GM23338 (cell line): ENCODE measurements at regions not wholly inside any gene's neighbourhood (a gene's known extent, or its start where the extent isn't known, plus 50 kb on each side); places are given as distances from the start of the nearest gene placed in this dataset.

Source experiments
- ATAC-seq: fragments of 200-7000 bp; cut with Tn5 transposase; 3 replicates; pipeline ENCODE4 v1.9.1; 2020
- DNase-seq: peaks from one replicate; pipeline ENCODE4 v3.0.0-alpha.2; 2015; ENCODE audit warnings: low spot score
- H2AFZ ChIP-seq: fragments of 200-600 bp; sonication (generic); 2 replicates; pipeline ENCODE4 v1.8.0; 2016; ENCODE audit warnings: antibody characterized with exemption, mild to moderate bottlenecking, moderate library complexity
- H3F3A ChIP-seq: fragments of 200-600 bp; sonication (generic); replicated peaks from 2 replicates; pipeline ENCODE4 v1.8.0; 2017; ENCODE audit warnings: antibody characterized with exemption, mixed run types, low read depth
- H3K27ac ChIP-seq: fragments of 200-600 bp; sonication (generic); 2 replicates; pipeline ENCODE4 v1.6.1; 2016; ENCODE audit warnings: low read depth
- H3K27me3 ChIP-seq: fragments of 200-600 bp; sonication (generic); 2 replicates; pipeline ENCODE4 v1.8.0; 2016; ENCODE audit warnings: mild to moderate bottlenecking, mixed run types, moderate library complexity; ENCODE audit not compliant: insufficient read depth
- H3K36me3 ChIP-seq: fragments of 200-600 bp; sonication (generic); 2 replicates; pipeline ENCODE4 v1.8.0; 2016; ENCODE audit warnings: mild to moderate bottlenecking; ENCODE audit not compliant: insufficient read depth
- H3K4me1 ChIP-seq: fragments of 200-600 bp; sonication (generic); 2 replicates; pipeline ENCODE4 v1.8.0; 2016; ENCODE audit warnings: mild to moderate bottlenecking, moderate library complexity; ENCODE audit not compliant: insufficient read depth
- H3K4me2 ChIP-seq: fragments of 200-600 bp; sonication (generic); 2 replicates; pipeline ENCODE4 v1.7.1; 2017; ENCODE audit warnings: mixed run types
- H3K4me3 ChIP-seq: fragments of 200-600 bp; sonication (generic); 2 replicates; pipeline ENCODE4 v1.6.1; 2016; ENCODE audit warnings: mixed run types
- H3K79me2 ChIP-seq: fragments of 200-600 bp; sonication (generic); replicated peaks from 2 replicates; pipeline ENCODE4 v1.8.0; 2017; ENCODE audit warnings: mild to moderate bottlenecking; ENCODE audit not compliant: insufficient read depth
- H3K9me2 ChIP-seq: fragments of 200-600 bp; sonication (generic); 2 replicates; pipeline ENCODE4 v1.8.0; 2017; ENCODE audit not compliant: insufficient read depth
- H4K20me1 ChIP-seq: fragments of 200-600 bp; sonication (generic); replicated peaks from 2 replicates; pipeline ENCODE4 v1.8.0; 2017; ENCODE audit warnings: mild to moderate bottlenecking; ENCODE audit not compliant: insufficient read depth
- H3K27ac Mint-ChIP-seq: 2 replicates; pipeline ENCODE4 v1.8.0; 2020; ENCODE audit warnings: inconsistent platforms, mild to moderate bottlenecking, moderate library complexity, mixed read lengths
- H3K27me3 Mint-ChIP-seq: 3 replicates; pipeline ENCODE4 v1.8.0; 2022; ENCODE audit warnings: low read depth, mild to moderate bottlenecking, moderate library complexity, mixed read lengths, inconsistent platforms; ENCODE audit not compliant: insufficient read depth, poor library complexity
- H3K36me3 Mint-ChIP-seq: 3 replicates; pipeline ENCODE4 v1.8.0; 2021; ENCODE audit warnings: low read depth, mild to moderate bottlenecking, inconsistent platforms, moderate library complexity, mixed read lengths
- H3K4me1 Mint-ChIP-seq: 3 replicates; pipeline ENCODE4 v1.8.0; 2020; ENCODE audit warnings: mild to moderate bottlenecking, inconsistent platforms, mixed read lengths
- H3K4me3 Mint-ChIP-seq: 3 replicates; pipeline ENCODE4 v1.8.0; 2021; ENCODE audit warnings: moderate library complexity, mild to moderate bottlenecking, inconsistent platforms, mixed read lengths
- H3K9me3 Mint-ChIP-seq: 3 replicates; pipeline ENCODE4 v1.8.0; 2020; ENCODE audit warnings: moderate library complexity, mild to moderate bottlenecking, inconsistent platforms, mixed read lengths
- CREB1 ChIP-seq: fragments of 250-450 bp; sonication (Bioruptor Pico); IDR thresholded peaks from 2 replicates; pipeline ENCODE4 v1.5.0; 2020; ENCODE audit warnings: low read depth, mild to moderate bottlenecking, moderate library complexity
- ETS1 ChIP-seq: IDR thresholded peaks from 2 replicates; pipeline ENCODE4 v1.6.1; 2016; ENCODE audit warnings: antibody characterized with exemption
- EZH2 ChIP-seq: fragments of 200-600 bp; sonication (generic); IDR thresholded peaks from one replicate; pipeline ENCODE4 v1.8.0; 2017; ENCODE audit warnings: antibody characterized with exemption, mild to moderate bottlenecking, low read depth; ENCODE audit not compliant: unreplicated experiment
- EZH2phosphoT487 ChIP-seq: fragments of 200-600 bp; sonication (generic); IDR thresholded peaks from one replicate; pipeline ENCODE4 v1.8.1; 2018; ENCODE audit warnings: antibody characterized with exemption; ENCODE audit not compliant: unreplicated experiment
- JUNB ChIP-seq: IDR thresholded peaks from one replicate; pipeline ENCODE4 v1.6.1; 2016; ENCODE audit warnings: antibody characterized with exemption; ENCODE audit not compliant: unreplicated experiment
- NANOG ChIP-seq: IDR thresholded peaks from 2 replicates; pipeline ENCODE4 v1.6.1; 2016; ENCODE audit warnings: antibody characterized with exemption, borderline replicate concordance
- POLR2AphosphoS5 ChIP-seq: IDR thresholded peaks from 2 replicates; pipeline ENCODE4 v1.6.1; 2016; ENCODE audit warnings: antibody characterized with exemption, low read depth
- STAT1 ChIP-seq: IDR thresholded peaks from one replicate; pipeline ENCODE4 v1.6.1; 2016; ENCODE audit warnings: antibody characterized with exemption; ENCODE audit not compliant: unreplicated experiment
- ZNF462 ChIP-seq: fragments of 250-450 bp; sonication (Bioruptor Pico); IDR thresholded peaks from 2 replicates; pipeline ENCODE4 v1.5.0; 2020; ENCODE audit warnings: mild to moderate bottlenecking, moderate library complexity

- no peak for TF ChIP-seq ZNF462 (CRISPR knock-in tag)
- no peak for TF ChIP-seq JUNB
- no peak for TF ChIP-seq CREB1 (CRISPR knock-in tag)
- TF ChIP-seq EZH2phosphoT487, result no peak
These were observed 69.7 kb upstream of the NOCT start (continued) for GRCh38 chr4:138945840-138946239.

- H3F3A ChIP-seq, result no peaks in the 10 kb centered on the region
- no peaks in the 10 kb centered on the region for H3K27me3 ChIP-seq
- ATAC-seq (no peak), DNase-seq (no peak)
- no peak overlapping the region for H3K4me3 ChIP-seq
- peaks cover 8% of the 10 kb centered on the region; the same call in 1 of the 2 replicates for H3K9me2 ChIP-seq
- H3K36me3 ChIP-seq, result no peaks in the 10 kb centered on the region
- Mint-ChIP-seq H3K27me3 (no peaks in the 10 kb centered on the region), H3K4me3 (no peak overlapping the region), H3K27ac (no peak overlapping the region), H3K36me3 (no peaks in the 10 kb centered on the region), H3K4me1 (peaks cover 2% of the 10 kb centered on the region; the same call in 1 of the 3 replicates), H3K9me3 (no peaks in the 10 kb centered on the region)
- no peak overlapping the region for H3K27ac ChIP-seq
- H3K4me1 ChIP-seq, result 0 out of 2 replicates have a peak, but pooled peaks cover 1% of the 10 kb centered on the region
- H2AFZ ChIP-seq, result no peak overlapping the region
- H3K79me2 ChIP-seq, result no peaks in the 10 kb centered on the region
- no peak overlapping the region for H3K4me2 ChIP-seq
- no peaks in the 10 kb centered on the region for H4K20me1 ChIP-seq
- TF ChIP-seq EZH2phosphoT487 (no peak), JUNB (no peak), STAT1 (no peak), POLR2AphosphoS5 (no peak), ZNF462 (CRISPR knock-in tag) (no peak), ETS1 (no peak), CREB1 (CRISPR knock-in tag) (no peak), EZH2 (no peak), NANOG (no peak)
These were observed 70.2 kb upstream of the NOCT start for GRCh38 chr4:138945401-138945800.
